AG08396 (cell line): ENCODE measurements at regions not wholly inside any gene's neighbourhood (a gene's known extent, or its start where the extent isn't known, plus 50 kb on each side); places are given as distances from the start of the nearest gene placed in this dataset.

Experiments
- DNase-seq: peaks from one replicate; pipeline ENCODE4 v3.0.0; 2012; ENCODE audit warnings: low spot score, mixed read lengths

GRCh38 chr19:29292562-29292961 lies 79.6 kb upstream of the UQCRFS1 start:
- DNase-seq, result no peak

DNA sequence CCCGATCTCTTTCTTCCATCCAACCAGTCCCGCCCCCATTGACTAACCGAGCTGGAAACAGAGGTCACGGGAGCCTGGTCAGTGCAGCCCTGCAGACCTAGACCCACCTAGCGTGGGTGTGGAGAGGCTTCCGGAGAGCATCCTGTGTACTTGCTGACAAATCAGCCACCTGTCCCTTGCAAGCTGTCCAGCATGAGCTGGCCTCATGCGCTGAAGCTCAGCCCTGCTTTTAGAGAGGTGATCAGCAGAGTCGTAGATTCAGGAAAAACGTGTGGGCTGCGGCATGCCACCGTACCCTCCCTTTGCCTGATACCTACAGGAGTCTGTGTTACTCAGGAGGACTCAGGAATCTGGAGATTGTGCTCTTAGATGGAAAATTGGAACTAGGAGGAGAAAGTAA lies 80.3 kb upstream of the UQCRFS1 start:
- DNase-seq, result no peak

GRCh38 chr19:29293736-29294342 lies 80.9 kb upstream of the UQCRFS1 start:
- no peak for DNase-seq

DNA sequence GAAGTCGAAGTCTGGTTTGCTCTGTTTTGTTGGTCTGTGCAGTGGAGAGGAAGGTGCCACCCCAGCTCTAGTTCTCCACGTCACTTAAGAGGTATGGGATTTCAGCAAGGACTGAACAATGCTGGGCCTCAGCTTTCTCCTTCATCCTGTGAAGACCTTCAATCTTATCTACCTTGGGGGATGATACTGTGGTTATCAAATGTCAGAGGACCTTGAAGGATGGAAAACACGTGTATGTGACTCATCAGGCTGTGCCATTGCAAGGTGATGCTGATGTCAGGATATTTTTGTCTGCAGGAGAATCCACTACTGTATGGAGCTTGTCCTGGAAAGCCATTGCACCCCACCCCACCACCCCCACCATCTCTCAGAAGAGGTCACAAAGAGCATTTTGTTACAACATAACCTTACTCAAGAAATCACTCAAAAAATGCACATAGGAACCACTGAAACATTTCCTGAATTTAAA lies 81.4 kb upstream of the UQCRFS1 start:
- DNase-seq, result no peak

DNA sequence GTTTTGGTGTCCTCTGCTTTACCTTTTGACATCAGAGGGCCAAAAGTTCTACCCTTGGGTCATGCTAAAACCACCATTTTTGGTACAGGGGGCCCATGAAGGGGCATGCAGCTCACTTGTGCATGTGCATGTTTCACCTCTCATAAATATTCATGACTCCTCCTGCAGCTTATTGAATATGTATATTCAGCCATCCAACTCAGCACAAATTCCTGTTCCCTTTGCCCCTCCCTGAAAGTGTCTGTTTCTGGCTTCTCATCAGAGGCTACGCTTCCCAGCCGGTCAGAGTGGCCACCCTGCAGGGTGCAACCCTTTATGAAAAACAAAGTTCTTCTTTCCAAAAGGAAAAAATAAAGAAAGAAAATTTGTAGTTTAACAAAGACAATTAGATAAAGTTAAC lies 82.3 kb upstream of the UQCRFS1 start:
- DNase-seq, result no peak

DNA sequence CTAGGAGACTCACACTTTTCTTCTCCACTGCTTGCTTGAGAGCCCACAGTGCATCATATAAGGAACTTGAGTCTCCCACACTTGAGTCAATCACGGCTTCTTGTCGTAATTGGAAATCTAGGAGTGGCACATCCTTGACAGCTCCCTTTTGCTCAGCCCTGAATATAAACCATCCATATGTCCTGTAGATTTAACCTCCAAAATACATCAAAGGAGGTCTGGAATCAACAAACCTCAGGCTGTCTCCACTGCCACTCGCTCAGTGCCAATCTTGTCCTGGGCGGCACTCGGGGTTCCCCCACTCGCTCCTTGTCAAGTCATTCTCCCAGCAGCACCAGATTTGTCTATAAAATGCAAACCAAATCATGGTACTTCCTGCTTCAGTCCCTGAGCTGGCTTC lies 84.4 kb upstream of the UQCRFS1 start:
- no peak for DNase-seq

DNA sequence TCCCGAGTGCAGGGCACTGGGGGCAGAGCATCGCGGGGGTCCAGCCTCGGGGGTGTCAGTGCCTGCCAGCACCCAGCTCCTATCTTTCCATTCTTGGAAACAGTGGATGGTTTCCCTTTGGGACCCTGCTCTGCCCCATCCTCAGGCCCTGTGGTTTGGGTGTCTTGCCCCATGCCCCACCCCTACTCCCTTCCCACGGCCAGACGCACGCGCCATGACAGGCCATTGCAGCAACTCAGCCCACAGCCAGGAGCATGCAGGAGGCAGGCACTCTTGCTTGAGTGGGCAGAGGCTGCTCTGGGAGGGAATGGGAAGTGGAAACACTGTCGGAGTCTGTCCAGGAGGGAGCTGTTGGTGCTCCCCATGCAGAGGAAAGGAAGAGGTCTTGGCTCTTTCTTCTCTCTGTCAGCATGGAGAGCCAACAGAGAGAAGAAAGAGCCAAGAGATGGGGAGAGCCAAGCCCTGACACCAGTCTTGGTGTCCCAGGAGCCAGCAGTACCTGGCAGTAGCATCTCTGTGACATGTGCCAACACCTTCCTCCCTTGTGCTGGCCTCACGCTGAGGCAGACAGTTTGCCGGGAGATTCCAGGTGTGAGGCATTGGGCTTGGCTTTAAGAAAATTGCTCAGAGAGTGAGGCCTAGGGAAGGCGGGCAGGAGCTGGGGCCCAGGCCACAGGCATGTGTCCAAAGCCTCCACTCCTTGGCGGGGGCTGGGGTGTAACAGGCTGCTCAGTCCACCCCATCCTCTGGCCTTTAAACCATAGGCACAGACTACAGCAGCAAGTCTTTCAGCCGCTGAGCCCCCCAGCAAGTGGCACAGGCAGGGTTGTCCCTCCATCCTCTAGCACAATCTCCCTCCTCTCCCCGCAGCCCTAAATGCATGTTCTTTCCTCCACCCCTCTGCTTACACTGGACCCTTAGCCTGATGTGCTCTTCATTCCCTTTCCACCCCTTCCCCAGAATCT lies 86.7 kb upstream of the UQCRFS1 start:
- no peak for DNase-seq

GRCh38 chr19:29302002-29302928 lies 89.3 kb upstream of the UQCRFS1 start:
- DNase-seq, result no peak

DNA sequence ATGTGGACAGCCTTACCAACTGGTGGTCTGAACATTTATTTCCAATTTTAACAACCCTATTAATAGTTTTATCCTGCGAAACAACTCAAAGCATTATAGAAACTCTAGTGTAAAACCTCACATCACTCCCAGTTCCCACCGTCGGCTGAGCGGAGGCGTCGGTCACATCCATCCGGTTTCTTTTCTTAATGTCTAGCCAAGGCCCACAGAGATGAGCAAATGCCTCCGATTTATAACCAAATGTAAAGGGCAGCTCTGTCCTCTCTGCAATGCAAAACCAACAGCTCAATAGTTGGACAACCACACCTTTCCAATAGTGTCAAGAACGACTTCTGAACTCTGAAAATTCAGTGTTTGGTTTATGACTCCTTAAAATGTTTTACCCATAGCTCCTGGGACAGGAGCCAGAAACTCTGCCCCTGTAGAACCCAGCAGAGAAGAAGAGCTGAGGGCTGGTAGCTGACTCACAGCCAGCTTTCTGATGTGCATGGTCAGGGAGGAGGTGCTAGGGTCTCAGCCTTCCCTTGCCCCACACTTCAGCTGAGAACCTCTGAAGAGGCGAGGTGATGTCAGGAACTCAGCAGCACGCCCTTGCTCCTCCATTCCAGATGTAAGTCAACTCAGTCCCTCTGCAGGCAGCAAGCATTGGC lies 90.2 kb upstream of the UQCRFS1 start:
- no peak for DNase-seq

DNA sequence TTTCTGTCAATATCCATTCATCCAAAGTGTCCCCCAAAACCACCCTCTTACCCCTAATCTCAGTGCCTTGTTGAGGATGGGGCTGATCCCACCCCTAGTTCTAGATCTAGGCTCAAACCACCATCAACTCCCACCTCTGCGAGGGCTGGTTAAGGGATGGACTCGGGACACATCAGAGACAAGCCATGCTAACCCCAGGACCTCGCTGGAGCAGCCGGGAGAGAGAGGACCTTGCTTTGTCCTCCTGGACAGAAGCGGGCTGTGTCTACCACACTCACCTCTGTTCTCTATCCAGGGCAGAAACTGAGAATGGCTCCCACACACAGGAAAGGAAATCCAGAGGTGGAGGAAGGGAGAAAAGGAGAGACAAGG lies 90.8 kb upstream of the UQCRFS1 start:
- DNase-seq, result no peak

DNA sequence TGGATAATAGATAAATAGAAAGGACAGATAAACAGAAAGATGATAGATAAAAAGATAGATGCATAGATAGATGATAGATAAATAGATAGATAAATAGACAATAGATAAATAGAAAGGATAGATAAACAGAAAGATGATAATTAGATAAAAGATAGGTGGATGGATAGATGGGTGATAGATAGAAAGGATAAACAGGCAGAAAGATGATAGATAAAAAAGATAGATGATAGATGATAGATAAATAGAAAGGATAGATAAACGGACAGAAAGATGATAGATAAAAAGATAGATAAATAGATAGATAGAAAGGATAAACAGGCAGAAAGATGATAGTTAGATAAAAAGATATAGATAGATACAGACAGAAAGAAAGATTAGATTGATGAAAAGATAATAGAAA lies 92.3 kb upstream of the UQCRFS1 start:
- no peak for DNase-seq

- no peak for DNase-seq
These were observed 96.1 kb upstream of the UQCRFS1 start for GRCh38 chr19:29308977-29309590.

DNA sequence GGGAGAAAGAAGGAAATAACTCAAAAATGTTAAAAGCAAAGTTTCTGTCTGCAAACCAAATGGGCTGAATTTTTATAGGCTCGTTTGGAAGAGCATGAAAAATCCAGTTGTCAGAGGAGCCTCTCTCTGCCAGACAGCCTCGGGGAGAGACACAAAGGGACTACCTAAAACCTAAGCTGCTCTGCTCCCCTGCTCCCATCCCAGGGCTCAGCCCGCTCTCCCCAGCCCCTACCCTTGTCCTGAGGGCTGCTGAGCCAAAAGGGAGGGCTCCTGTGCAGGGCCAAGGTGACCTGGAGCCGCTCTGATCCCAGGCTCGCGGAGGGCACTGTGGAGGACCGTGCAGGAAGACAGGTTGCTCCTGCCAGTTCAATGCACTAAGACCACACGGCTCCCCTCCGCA lies 96.7 kb upstream of the UQCRFS1 start:
- DNase-seq, result no peak

- DNase-seq, result no peak
These were observed 98.3 kb upstream of the UQCRFS1 start for GRCh38 chr19:29311191-29311790.

DNA sequence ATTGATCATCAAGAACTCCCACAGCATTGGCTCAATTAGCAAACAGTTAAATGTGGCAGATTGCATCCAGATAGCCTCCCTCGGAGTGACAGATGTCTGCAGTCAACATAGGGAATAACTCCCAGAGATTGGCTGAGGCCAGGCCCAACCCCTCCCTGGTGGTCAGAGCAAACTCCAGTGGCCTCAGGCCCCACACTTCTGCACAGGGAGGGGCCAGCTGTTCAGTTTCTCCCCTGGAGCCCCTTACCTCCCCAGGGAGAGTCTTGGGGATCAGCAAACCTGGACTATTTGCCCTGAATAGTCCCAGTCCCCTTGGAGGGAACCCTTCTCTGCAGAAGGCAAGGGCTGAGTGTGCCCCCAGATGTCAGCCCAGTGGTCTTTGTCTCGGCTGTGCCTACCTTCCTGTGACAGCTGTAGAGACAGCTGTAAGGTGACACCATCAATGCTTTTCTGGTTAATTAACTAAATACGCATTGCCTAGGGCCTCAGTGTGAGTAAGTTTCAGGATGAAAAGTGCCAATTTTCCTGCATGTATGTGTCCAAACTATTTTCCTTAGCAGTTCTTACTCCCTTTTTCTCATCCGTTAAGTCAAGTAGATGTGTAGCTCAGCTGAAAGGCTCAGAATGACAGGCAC lies 102.7 kb upstream of the UQCRFS1 start:
- DNase-seq, result no peak

- DNase-seq, result no peak
These were observed 105.6 kb upstream of the UQCRFS1 start for GRCh38 chr19:29318581-29318980.

DNA sequence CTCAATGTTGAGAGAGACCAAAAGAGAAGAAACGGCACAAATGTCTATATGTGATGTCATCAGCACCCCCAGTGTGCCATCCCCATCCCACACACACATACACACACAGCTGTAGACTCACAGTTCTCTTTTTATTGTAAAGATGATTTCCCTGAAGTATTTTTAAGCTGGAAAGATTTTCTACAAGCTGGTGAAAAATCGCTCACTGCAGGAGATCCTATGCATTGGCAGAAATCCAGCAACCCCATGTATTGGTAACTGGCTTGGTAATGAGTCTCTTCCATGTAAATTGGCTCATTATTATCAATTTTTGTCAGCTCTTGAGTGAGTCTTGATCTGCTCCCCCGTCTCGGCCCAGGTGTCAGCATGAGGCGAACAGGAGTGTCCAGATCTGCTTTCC lies 107.1 kb upstream of the UQCRFS1 start:
- no peak for DNase-seq

- DNase-seq, result no peak
These were observed 107.7 kb upstream of the UQCRFS1 start for GRCh38 chr19:29320618-29321017.

DNA sequence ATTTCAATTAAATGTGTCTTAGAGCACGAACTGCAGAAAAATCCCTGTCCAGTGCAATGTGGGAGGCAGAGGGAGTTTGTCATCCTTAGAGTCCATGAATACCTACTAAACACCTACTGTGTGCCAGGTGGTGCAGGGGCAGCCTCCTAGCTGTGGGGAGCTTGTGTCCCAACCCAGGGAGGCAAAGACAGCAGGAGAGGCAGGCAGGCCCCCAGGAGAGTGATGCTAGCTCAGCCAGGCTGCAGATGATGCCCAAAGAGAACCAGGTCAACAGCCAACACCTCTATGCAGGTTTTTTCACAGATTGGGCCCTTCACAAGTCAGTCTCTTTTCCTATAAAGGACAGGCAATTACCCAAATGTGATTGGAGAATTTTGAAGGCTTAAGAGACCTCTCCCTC lies 108.2 kb upstream of the UQCRFS1 start:
- no peak for DNase-seq

GRCh38 chr19:29323021-29323430 lies 110.1 kb upstream of the UQCRFS1 start:
- DNase-seq, result no peak
